ENCODE measurements at regions not wholly inside any gene's neighbourhood (a gene's known extent, or its start where the extent isn't known, plus 50 kb on each side); places are given as distances from the start of the nearest gene placed in this dataset.
"Not testable (repeated sequence)": the region's sequence is repeated elsewhere in the genome, so short reads cannot be mapped to it uniquely, and the experiment has no call there.

GRCh38 chr4:59647011-59647410 is 1553.1 kb upstream of the ADGRL3 start:
- no peak for DNase-seq (ENCODE audit: extremely low read depth in 1 of 11, low read depth in 9 of 11, low spot score in 4 of 11)

GRCh38 chr4:59647500-59647899 is 1552.6 kb upstream of the ADGRL3 start:
- no peak for DNase-seq (ENCODE audit: extremely low read depth in 1 of 11, low read depth in 9 of 11, low spot score in 4 of 11)

DNA sequence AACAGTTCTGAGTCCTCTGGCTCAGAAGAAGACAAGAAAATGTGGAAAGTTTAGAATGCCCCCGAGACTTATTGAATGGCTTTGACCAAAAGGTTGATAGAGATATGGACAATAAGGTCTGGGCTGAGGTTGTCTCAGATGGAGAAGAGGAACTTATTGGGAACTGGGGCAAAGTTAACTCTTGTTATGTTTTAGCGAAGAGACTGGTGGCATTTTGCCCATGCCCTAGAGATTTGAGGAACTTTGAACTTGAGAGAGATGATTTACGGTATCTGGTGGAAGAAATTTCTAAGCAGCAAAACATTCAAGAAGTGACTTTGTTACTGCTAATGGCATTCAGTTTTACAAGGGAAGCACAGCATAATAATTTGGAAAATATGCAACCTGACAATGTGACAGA is 1549.3 kb upstream of the ADGRL3 start:
- no peak for DNase-seq (ENCODE audit: extremely low read depth in 1 of 11, low read depth in 9 of 11, low spot score in 4 of 11)

- no peak for DNase-seq (ENCODE audit: extremely low read depth in 1 of 11, low read depth in 9 of 11, low spot score in 4 of 11)
Measured at GRCh38 chr4:59655996-59656395, 1544.1 kb upstream of the ADGRL3 start.

GRCh38 chr4:59664771-59665170 is 1535.4 kb upstream of the ADGRL3 start:
- no peak for DNase-seq (ENCODE audit: extremely low read depth in 1 of 11, low read depth in 9 of 11, low spot score in 4 of 11)

DNA sequence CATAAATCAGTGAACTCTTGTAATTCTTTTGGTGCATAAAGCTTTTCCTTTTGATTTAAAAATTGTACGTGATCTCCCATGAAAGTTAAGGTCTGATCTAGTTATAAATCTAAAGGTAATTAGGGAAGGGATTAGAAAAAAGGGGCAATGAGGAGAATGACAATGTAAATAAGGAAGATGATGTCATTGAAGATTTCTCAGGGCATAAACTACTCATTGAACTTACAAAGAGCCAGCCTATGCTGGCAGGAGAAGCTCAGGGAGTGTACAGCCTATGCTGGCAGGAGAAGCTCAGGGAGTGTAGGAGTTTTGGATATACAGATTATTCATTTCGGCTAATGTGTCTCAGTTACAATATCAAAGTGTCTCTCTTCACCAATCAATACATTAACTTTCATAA is 1533.5 kb upstream of the ADGRL3 start:
- DNase-seq (ENCODE audit: extremely low read depth in 1 of 11, low read depth in 9 of 11, low spot score in 4 of 11): no peak

DNA sequence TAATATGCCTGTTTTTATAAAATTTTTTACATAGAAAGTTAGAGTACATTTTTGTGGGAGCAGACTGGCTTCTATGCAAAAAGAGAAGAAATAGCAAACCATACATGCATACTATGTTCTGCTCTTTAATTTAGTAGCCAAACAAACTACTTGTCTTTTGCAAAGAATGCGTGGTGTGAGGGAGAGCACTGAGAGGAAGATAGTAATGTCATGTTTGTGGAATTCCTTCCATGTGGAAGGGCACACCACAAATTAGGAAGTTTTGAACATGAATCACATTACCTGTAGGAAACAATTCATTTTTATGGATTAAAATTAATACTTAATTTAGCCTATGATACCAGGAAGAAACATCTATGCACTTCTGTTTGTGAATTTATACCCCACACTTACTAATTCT is 1529.1 kb upstream of the ADGRL3 start:
- DNase-seq (ENCODE audit: extremely low read depth in 1 of 11, low read depth in 9 of 11, low spot score in 4 of 11): no peak

DNA sequence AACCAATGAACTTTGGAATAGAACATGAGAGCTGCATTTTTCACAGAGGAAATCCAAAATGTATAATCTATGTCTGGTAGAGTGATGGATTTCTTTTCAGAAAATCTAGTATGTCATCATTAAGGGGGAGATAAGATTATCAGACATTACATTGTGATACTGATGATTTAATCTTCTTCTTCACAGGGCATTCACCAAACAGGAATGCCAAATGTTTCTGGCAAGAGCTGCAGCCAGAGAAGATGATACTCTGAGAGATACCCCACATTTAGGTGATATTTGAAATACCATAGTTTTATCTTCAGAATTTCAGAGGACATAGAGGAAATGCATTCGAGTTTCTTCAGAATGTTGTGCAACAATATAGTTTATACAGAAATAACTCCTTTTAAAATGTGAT is 1523.7 kb upstream of the ADGRL3 start:
- no peak for DNase-seq (ENCODE audit: extremely low read depth in 1 of 11, low read depth in 9 of 11, low spot score in 4 of 11)

DNA sequence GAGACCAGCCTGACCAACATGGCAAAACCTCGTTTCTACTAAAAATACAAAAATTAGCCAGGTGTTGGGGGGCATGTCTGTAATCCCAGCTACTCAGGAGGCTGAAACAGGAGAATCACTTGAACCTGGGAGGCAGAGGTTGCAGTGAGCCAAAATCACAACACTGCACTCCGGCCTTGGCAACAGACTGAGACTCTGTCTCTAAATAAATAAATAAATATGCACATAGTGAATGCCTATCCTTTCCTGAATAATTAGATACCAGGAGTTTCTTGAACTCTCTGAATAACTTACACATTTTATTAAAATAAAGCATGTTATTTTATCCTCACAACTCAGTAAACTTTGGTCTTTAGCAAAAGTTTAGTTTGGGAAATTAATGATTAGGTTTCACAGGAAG is 1523.1 kb upstream of the ADGRL3 start:
- not testable (repeated sequence) for DNase-seq (ENCODE audit: extremely low read depth in 1 of 11, low read depth in 9 of 11, low spot score in 4 of 11)

- DNase-seq (ENCODE audit: extremely low read depth in 1 of 11, low read depth in 9 of 11, low spot score in 4 of 11): no peak
Measured at GRCh38 chr4:59685626-59686025, 1514.5 kb upstream of the ADGRL3 start.

- no peak for DNase-seq (ENCODE audit: extremely low read depth in 1 of 11, low read depth in 9 of 11, low spot score in 4 of 11)
Measured at GRCh38 chr4:59689149-59689548, 1511.0 kb upstream of the ADGRL3 start.

- no peak for DNase-seq (ENCODE audit: extremely low read depth in 1 of 11, low read depth in 9 of 11, low spot score in 4 of 11)
Measured at GRCh38 chr4:59695355-59696053, 1504.6 kb upstream of the ADGRL3 start.

DNA sequence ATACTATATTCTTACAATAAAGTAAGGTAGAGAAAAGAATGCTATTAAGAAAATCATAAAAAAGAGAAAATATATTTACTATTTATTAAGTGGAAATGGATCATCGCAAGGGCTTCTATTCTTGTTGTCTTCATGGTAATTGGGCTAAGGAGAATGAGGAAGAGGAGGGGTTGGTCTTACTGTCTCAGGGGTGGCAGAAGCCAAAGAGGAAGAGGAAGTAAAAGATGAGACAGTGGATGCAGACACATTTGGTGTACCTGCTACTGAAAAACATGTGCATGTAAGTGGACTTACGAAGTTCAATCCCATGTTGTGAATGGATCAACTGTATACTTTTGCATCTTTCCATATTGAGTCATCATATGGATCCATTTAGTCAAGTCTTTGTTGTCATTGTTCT is 1502.1 kb upstream of the ADGRL3 start:
- DNase-seq (ENCODE audit: extremely low read depth in 1 of 11, low read depth in 9 of 11, low spot score in 4 of 11): no peak

DNA sequence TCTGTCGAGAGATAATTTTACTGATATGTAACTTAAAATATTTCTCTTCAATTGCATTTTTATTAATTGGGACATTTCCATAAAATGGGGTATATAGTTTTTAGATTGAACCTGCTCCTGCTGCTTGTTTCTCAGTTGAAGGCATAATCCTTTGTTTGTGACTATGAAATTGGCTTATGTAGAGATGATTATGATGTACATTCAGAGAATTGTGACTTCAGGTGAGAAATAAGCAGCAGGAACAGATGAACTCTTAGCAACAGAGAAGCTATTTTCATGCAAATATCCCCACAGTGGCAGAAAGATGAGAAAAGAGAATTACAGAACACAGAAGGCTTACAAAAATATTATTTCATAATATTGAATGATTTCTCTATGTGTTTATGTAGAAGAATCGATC is 1499.5 kb upstream of the ADGRL3 start:
- no peak for DNase-seq (ENCODE audit: extremely low read depth in 1 of 11, low read depth in 9 of 11, low spot score in 4 of 11)

DNA sequence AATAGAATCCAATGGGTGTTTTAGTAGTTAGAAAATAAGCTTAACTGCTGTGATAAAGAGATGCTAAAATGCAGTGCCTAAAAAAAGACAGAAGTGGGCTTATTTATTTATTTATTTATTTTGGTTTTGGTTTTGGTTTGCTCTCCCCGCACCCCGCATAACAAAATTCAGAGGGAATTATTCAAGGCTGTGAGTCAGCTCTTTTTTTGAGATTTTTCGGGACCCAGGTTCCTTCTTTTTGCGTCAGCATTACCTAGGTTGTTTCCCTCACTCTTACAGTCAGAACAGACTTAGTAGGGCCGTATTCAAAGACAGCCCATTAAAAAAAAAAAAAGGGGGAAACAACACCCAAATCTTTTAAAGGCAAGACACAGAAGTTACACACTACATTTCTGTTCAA is 1495.5 kb upstream of the ADGRL3 start:
- no peak for DNase-seq (ENCODE audit: extremely low read depth in 1 of 11, low read depth in 9 of 11, low spot score in 4 of 11)

DNA sequence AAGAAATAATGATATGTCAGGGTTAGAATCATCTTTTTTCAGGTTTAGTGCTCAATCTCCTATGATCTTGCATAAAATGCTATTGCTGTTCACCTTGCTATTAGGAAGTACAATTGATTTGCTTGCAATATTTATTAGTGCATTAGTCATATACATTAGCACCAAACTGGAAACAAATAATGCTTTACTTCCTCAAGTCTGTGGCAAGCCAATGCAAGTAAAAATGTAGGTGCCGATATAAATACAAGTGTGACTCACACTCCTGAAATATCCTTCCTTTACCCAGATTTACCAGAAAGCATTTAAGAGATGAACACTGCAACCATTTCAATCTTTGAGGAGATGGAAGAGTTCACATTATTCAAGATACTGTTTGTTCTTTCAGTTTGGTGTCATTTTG is 1487.7 kb upstream of the ADGRL3 start:
- DNase-seq (ENCODE audit: extremely low read depth in 1 of 11, low read depth in 9 of 11, low spot score in 4 of 11): no peak

DNA sequence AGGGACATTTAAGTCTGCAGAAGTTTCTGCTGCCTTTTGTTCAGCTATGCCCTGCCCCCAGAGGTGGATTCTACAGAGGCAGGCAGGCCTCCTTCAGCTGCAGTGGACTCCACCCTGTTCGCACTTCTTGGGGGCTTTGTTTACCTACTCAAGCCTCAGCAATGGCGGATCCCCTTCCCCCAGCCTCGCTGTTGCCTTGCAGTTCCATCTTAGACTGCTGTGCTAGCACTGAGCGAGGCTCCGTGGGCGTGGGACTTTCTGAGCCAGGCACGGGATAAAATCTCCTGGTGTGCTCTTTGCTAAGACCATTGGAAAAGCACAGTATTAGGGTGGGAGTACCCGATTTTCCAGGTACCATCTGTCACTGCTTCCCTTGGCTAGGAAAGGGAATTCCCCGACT is 1475.8 kb upstream of the ADGRL3 start:
- DNase-seq (ENCODE audit: extremely low read depth in 1 of 11, low read depth in 9 of 11, low spot score in 4 of 11): not testable (repeated sequence)

- DNase-seq (ENCODE audit: extremely low read depth in 1 of 11, low read depth in 9 of 11, low spot score in 4 of 11): no peak
Measured at GRCh38 chr4:59727745-59728144, 1472.4 kb upstream of the ADGRL3 start.

DNA sequence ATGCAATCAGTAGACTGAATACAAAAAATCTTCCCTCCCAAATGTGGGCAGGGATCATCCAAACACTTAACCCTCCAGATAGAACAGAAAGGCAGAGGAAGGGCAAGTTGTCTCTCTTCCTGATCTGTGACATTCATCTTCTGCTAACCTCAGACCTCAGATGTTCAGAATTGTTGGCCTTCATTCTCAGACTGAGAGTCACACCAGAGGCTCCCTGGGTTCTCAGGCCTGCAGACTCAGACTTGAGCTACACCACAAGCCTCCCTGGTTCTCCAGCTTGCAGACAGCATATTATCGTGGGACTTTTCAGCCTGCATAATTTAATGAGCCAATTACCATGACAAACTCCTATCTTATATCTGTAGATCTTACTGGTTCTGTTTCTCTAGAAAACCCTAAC is 1471.6 kb upstream of the ADGRL3 start:
- no peak for DNase-seq (ENCODE audit: extremely low read depth in 1 of 11, low read depth in 9 of 11, low spot score in 4 of 11)

- DNase-seq (ENCODE audit: extremely low read depth in 1 of 11, low read depth in 9 of 11, low spot score in 4 of 11): no peak
Measured at GRCh38 chr4:59729321-59729720, 1470.8 kb upstream of the ADGRL3 start.

- no peak for DNase-seq (ENCODE audit: extremely low read depth in 1 of 11, low read depth in 9 of 11, low spot score in 4 of 11)
Measured at GRCh38 chr4:59748433-59748832, 1451.7 kb upstream of the ADGRL3 start.
